HFFc6 (cell line): ENCODE measurements at regions not wholly inside any gene's neighbourhood (a gene's known extent, or its start where the extent isn't known, plus 50 kb on each side); places are given as distances from the start of the nearest gene placed in this dataset.

Experiments used
- DNase-seq: peaks from one replicate; pipeline ENCODE4 v3.0.0-alpha.2; 2018
- H3K27ac Mint-ChIP-seq: 2 replicates; pipeline ENCODE4 v1.8.0; 2020; ENCODE audit warnings: mild to moderate bottlenecking, mixed read lengths
- H3K27me3 Mint-ChIP-seq: 2 replicates; pipeline ENCODE4 v1.8.0; 2021; ENCODE audit warnings: mild to moderate bottlenecking, moderate library complexity, mixed read lengths; ENCODE audit not compliant: insufficient read depth
- H3K36me3 Mint-ChIP-seq: 2 replicates; pipeline ENCODE4 v1.8.0; 2021; ENCODE audit warnings: low read depth, mixed read lengths
- H3K4me1 Mint-ChIP-seq: 2 replicates; pipeline ENCODE4 v1.8.0; 2020; ENCODE audit warnings: low read depth, mixed read lengths
- H3K4me3 Mint-ChIP-seq: 2 replicates; pipeline ENCODE4 v1.8.0; 2020; ENCODE audit warnings: mild to moderate bottlenecking, moderate library complexity, mixed read lengths
- H3K9me3 Mint-ChIP-seq: 2 replicates; pipeline ENCODE4 v1.8.0; 2020; ENCODE audit warnings: mild to moderate bottlenecking, mixed read lengths
- TF ChIP-seq, protein P1 (sequence below): fragments of 200-600 bp; sonication (generic); IDR thresholded peaks from 2 replicates; pipeline ENCODE4 v1.5.0; 2021; ENCODE audit warnings: antibody characterized with exemption, mild to moderate bottlenecking

DNA sequence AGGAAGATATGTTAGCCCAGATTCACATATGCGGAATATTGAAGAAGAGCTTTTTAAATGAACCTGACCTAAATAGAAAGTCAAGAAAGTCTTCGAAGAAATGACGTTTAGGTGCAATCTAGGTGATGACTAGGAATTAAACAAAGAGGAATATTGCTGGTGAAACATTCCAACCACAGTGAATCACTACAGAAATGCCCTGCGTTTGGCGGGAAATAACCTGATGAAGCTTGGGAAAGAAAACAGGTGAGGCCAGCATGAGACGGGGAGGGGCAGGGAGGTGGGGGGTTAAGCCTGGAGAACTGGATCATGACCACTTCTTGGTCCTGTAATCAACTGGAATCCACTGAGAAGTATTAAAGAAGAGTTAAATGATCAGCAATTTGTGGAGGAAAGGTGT, 299.4 kb upstream of the VSTM2A start:
- Mint-ChIP-seq H3K4me3 (no peak overlapping the region), H3K27ac (no peak overlapping the region), H3K4me1 (no peaks in the 10 kb centered on the region), H3K9me3 (peaks cover 44% of the 10 kb centered on the region), H3K27me3 (no peaks in the 10 kb centered on the region), H3K36me3 (no peaks in the 10 kb centered on the region)
- no peak for DNase-seq
- TF ChIP-seq, protein P1, sequence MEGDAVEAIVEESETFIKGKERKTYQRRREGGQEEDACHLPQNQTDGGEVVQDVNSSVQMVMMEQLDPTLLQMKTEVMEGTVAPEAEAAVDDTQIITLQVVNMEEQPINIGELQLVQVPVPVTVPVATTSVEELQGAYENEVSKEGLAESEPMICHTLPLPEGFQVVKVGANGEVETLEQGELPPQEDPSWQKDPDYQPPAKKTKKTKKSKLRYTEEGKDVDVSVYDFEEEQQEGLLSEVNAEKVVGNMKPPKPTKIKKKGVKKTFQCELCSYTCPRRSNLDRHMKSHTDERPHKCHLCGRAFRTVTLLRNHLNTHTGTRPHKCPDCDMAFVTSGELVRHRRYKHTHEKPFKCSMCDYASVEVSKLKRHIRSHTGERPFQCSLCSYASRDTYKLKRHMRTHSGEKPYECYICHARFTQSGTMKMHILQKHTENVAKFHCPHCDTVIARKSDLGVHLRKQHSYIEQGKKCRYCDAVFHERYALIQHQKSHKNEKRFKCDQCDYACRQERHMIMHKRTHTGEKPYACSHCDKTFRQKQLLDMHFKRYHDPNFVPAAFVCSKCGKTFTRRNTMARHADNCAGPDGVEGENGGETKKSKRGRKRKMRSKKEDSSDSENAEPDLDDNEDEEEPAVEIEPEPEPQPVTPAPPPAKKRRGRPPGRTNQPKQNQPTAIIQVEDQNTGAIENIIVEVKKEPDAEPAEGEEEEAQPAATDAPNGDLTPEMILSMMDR, result no peak

DNA sequence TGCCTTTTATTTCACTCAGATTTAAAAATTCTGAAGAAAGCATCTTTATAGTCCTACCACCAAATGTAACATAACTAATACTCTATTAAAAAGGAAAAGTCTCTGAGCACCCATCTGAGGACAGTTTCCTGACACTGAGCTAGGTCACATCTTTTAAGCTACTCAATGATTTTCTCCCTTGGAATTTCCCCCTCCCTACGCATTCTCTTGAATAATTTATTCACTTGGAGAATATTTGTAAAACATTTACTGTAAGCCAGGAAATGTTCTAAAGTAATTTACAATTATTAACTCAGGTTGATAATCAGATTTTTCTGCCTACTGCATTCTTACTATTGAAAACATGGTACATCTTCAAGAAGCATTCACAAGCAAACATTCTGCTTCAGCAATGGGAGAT, 297.2 kb upstream of the VSTM2A start:
- Mint-ChIP-seq H3K27me3 (no peaks in the 10 kb centered on the region), H3K27ac (no peak overlapping the region), H3K9me3 (peaks cover 37% of the 10 kb centered on the region), H3K4me3 (no peak overlapping the region), H3K4me1 (no peaks in the 10 kb centered on the region), H3K36me3 (no peaks in the 10 kb centered on the region)
- TF ChIP-seq, protein P1, result no peak
- DNase-seq, result no peak

- Mint-ChIP-seq H3K4me1 (no peaks in the 10 kb centered on the region), H3K9me3 (peaks cover 17% of the 10 kb centered on the region), H3K36me3 (no peaks in the 10 kb centered on the region), H3K4me3 (no peak overlapping the region), H3K27ac (no peak overlapping the region), H3K27me3 (peaks cover 1% of the 10 kb centered on the region; the same call in 1 of the 2 replicates)
- TF ChIP-seq, protein P1, result no peak
- DNase-seq, result no peak
These were observed 292.5 kb upstream of the VSTM2A start for GRCh38 chr7:54249686-54250085.

GRCh38 chr7:54252256-54253035, 289.7 kb upstream of the VSTM2A start:
- no peaks in the 10 kb centered on the region for H3K36me3 Mint-ChIP-seq
- H3K9me3 Mint-ChIP-seq, result 0 out of 2 replicates have a peak, but pooled peaks cover 9% of the 10 kb centered on the region
- DNase-seq, result no peak
- no peak overlapping the region for H3K4me3 Mint-ChIP-seq
- TF ChIP-seq, protein P1, result no peak
- no peak overlapping the region for H3K27ac Mint-ChIP-seq
- peaks cover 1% of the 10 kb centered on the region; the same call in 1 of the 2 replicates for H3K27me3 Mint-ChIP-seq
- no peaks in the 10 kb centered on the region for H3K4me1 Mint-ChIP-seq

DNA sequence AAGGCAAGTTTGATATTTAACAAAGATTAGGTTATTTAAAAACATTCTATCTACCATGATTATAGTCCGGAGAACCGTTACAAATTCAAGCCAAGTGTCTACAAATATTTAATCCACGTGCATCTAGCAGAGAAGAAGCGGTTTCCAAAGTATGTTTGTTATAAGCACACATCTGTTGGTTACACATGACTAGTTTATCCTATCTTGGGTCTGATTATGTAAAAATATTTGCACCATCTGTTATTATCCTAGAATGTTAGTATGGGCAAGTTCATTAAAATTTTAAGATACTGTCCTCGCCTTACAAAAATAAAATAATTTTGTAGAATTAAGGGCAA, 289.2 kb upstream of the VSTM2A start:
- TF ChIP-seq, protein P1, result no peak
- Mint-ChIP-seq H3K9me3 (peaks cover 10% of the 10 kb centered on the region; the same call in 1 of the 2 replicates), H3K36me3 (no peaks in the 10 kb centered on the region), H3K4me3 (no peak overlapping the region), H3K27me3 (peaks cover 1% of the 10 kb centered on the region; the same call in 1 of the 2 replicates), H3K4me1 (no peaks in the 10 kb centered on the region), H3K27ac (no peak overlapping the region)
- no peak for DNase-seq
